ENCODE measurements at regions not wholly inside any gene's neighbourhood (a gene's known extent, or its start where the extent isn't known, plus 50 kb on each side); places are given as distances from the start of the nearest gene placed in this dataset.
"Not testable (repeated sequence)": the region's sequence is repeated elsewhere in the genome, so short reads cannot be mapped to it uniquely, and the experiment has no call there.

DNA sequence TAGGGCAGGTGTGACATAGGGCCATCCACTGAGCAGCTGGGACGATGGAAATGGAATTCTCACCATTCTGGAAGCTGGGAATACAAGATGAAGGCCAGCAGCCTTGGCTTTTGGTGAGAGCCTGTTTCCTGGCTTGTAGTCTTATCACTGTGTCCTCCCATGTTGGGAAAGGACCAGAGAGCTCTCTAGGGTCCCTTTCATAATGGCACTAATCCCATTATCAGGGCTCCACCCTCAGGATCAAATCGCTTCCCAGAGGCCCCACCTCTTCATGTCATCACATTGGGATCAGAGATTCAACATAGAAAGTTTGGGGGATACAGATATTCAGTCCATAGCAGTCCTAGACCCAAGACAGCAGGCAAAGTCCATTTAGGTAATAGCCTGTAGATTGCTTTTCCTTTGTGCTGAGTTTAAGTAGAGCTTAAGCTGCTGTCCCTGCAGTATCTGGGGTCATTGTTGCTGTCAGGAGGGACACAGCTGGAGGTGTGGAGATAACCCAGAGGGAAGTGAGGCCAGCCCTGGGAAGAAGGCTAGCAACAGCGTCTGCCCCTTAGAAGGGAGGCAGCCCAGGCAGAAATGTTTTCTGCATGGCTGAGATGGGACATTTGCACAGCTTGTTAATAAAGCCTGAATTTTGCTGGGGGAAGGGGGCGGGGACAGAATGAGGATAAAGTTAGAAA, 136.5 kb upstream of the GPR12 start:
- DNase-seq = no peak

- no peak for DNase-seq
These were observed 135.4 kb upstream of the GPR12 start for GRCh38 chr13:26895808-26896466.

DNA sequence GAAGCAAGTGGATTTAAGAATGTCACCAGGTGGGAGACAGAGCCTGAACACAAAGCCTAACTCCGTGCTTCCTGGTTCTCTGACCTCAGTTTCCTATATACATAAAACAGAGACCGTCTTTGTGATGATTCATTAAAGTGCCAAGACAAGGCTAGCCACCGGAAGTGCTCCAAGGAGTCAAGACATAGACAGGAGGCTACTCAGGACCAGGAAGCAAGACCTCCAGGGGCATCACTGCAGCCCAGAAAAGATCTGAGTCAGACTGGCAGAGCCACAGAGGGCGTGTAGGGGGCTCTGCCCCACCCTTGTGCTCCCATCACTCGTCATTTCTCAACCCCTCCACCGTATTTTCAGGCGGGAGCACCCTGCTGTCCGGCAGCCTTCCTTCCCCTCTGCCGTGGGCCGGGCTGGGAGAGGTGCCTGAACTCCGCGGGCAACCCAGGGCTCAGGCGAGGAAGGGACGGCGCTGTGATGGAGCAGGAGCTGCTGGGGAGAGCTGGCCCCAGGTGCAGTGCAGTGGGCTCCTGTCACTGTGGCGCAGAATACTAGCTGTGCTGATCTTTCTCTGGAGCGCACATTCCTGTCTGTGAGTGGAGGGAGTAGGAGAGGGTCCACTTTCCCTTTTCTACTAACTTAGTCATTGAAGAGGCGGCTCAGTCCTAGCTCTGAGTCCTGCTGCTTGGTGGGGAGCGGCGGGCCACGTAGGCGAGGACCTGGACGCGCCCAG, 134.7 kb upstream of the GPR12 start:
- DNase-seq = no peak

DNA sequence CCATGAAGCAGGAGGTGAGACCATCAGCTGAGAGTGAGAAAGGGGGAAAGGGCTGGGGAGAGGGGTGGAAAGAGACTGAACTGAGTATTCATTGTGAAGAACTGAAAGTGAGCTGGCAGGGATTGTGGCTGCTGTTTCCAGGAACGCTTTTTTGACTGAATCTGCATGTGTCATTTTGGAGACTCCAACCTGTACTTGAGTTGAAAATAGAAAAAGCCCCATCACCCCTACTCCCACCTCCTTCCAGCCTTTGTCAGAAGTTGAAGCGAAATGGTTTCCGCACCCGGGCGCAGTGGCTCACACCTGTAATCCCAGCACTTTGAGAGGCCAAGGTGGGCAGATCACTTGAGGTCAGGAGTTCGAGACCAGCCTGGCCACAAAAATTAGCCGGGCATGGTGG, 128.0 kb upstream of the GPR12 start:
- DNase-seq = peak in 4 of 56 donors; percentile 3 to 18 (median 13)

DNA sequence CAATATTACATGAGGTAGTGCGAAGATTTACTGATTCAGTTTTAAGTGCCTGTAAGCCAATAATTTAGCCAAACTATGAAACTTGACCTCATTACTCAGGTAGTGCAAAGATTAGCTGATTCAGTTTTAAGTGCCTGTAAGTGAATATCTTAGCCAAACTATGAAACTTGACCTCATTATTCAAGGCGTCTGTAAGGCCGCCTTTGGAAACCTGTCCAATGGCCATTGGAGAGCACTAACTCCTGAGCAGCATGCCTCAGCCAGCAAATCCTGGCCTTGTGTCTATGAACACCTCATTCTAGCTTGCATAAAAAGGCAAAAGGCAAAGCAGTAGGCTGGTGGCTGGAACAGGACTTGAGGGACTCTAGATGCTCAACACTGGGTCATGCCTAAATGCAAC, 127.0 kb upstream of the GPR12 start:
- DNase-seq = no peak

DNA sequence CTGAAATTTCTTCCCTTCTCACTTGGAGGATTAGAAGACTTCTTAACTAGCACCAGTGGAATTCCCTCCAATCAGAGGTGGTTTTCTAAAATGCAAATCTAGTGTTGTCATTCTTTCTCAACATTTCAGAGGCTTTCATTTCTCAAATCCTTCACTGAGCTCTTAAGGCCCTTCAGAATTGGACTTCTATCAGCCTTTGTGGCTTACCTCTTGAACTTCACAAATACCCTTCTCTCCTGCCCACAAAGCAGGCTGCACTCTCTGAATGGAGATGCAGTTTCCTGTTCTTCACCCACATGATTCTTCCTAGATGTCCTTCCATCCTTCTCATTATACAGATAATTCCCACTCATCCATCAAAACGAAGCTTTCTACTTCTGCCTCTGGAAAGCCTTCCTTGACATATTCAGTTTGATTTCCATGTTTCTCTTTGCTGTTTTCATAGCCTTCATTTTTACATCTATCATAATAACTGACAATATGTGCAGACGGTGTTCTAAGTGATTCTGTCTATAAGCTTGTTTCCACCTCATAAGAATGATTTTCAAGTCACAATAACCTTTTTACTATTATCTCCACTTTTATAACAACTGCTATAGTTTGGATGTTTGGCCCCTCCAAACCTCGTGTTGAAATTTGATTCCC, 123.1 kb upstream of the GPR12 start:
- no peak for DNase-seq

- no peak for DNase-seq
These were observed 122.1 kb upstream of the GPR12 start for GRCh38 chr13:26882731-26883130.

- DNase-seq = peak in 6 of 56 donors; percentile 4 to 66 (median 32)
These were observed 120.6 kb upstream of the GPR12 start for GRCh38 chr13:26881154-26881553.

DNA sequence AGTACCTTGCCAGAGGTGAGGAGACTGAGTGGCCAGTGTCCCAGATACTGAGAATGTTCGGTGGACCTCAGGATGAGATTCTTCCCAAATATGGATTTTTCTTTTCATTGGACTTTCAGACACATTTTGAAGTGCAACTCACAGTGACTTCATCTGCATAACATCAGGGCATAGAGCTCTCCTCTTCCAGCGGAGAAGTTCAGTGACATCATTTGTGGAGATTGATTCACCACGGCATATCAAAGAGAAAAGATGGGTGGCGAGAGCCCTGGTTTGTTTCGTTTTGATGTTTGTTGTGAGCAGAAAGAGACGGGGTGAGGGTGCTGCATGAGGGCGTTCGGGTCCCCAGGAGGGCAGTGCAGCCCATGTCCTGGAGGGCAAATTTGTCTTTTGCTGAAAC, 120.1 kb upstream of the GPR12 start:
- DNase-seq = peak in 1 of 56 donors; percentile 7

GRCh38 chr13:26878438-26878837, 117.9 kb upstream of the GPR12 start:
- no peak for DNase-seq

- no peak for DNase-seq
These were observed 112.8 kb upstream of the GPR12 start for GRCh38 chr13:26873386-26873698.

- DNase-seq = peak in 43 of 56 donors; percentile 7 to 79 (median 37)
These were observed 112.2 kb upstream of the GPR12 start for GRCh38 chr13:26872525-26873385.

DNA sequence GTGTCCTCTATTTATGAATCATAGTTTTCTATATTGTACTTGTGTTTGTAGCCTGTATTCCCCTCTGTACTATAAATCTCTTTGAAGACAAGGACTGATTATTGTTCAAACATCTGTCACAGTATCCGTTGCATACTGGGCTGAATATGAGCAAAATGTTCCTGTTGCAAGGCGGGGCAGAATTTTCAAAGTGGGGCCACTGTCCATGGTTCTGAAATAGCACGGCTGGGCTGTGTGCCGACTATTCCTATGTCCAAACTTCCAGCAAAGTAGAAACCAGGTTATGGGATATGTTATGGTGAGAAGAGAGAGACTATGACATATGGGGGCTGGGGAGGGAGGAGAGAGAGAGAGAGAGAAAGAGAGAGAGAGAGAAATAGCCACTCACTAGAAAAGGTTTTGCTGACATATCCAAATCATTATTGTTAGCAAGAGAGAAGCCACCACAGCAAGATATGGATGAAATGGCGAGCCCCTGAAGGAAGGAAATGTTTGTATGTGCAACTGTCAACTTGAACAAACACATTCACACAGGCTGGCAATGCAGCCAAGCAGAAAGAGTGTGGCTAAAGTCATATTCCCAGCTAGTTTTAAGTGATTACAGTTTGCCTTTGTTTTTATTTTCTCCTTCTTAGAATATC, 107.0 kb upstream of the GPR12 start:
- peak in 2 of 56 donors; percentile 7 to 8 for DNase-seq

DNA sequence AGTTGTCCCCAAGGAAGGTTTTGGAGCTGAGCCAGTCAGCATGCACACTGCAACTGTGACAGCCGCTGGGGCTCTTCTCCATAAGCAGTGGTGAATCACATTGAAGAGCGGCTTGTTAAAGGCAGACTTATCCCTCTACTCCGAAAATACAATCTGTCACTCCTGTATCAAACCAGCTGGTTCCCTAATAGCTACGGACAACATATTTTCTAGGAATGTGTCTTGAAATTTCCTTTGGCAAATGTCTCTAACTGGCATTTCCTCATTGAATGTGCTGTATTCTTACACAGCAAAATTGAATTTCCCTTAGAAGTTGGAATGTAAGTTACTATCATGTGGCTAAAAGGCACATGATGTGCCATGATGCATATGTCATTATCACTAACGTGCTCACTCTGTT, 104.0 kb upstream of the GPR12 start:
- no peak for DNase-seq

- DNase-seq = no peak
These were observed 101.4 kb upstream of the GPR12 start for GRCh38 chr13:26861941-26862340.

DNA sequence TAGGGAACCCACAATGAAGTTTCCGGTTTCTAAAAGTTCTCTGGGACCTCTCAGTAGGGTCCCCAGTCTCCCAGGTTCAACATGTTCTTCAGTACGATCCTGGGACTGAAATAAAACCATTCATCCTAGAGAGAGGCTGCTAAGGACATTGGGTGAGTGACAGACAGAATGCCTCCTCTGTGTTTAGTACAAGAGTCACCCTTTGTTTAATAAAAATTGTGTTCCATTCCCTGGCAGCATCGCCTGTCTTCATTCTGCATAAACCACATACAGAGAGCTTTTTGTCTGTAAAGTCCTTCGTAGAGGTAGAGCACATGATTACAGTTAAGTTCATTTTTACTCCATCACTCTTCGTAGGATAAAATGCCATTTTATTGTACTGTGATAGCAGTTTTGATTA, 95.3 kb upstream of the GPR12 start:
- peak in 28 of 56 donors; percentile 10 to 57 (median 32) for DNase-seq

GRCh38 chr13:26855071-26855470, 94.5 kb upstream of the GPR12 start:
- peak in 48 of 56 donors; percentile 12 to 84 (median 56) for DNase-seq

- DNase-seq = no peak
These were observed 92.7 kb upstream of the GPR12 start for GRCh38 chr13:26853323-26853722.

DNA sequence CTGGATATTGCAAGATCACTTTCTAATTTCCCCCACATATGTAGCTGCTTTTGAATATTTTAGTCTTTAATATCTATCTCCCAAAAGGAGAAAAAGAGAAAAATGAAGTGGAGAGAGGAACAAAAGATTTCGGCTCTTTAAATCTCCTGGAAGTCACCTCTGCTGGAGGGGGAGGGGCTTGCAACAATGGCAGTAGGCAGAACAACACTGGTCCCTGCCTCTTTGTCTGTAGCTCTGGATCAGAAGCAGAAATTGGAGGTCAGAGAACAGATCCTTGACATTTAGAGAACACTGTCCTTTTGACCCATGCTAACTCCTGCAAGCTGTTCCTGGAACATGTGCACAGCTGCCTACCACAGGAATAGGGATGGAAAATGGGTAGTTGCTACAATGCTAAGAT, 86.7 kb upstream of the GPR12 start:
- DNase-seq = no peak

DNA sequence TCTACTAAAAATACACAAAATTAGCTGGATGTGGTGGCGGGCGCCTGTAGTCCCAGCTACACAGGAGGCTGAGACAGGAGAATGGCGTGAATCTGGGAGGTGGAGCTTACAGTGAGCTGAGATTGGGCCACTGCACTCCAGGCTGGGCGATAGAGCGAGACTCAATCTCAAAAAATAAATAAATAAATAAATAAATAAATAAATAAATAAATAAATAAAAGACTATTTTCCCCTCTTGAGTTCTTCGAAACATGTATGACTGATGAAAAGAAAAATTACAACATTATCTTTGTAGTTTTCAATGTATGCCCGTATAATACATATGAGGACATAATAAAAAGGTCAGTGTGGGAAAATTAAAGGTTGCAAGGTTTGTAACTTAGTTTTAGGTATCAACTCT, 84.5 kb upstream of the GPR12 start:
- not testable (repeated sequence) for DNase-seq

DNA sequence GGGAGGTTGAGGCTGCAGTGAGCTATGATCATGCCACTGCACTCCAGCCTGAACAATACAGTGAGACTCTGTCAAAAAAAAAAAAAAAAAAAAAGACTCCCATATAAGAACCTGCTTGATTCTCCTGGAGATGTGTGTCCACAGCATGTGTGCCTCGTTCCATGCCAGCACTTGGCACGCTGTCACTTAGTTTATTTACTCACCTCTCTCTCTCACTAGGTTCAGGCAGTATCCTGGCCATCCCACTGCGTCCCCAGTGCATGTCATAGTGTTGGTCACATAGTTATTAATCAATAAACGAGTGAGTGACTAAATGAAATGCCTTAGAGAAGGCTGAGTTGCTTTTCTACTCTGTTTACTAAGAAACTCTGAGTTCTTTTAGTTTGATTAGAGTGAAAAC, 79.1 kb upstream of the GPR12 start:
- no peak for DNase-seq

All from nucleus accumbens (tissue), 56 donors.